ENCODE measurements at regions not wholly inside any gene's neighbourhood (a gene's known extent, or its start where the extent isn't known, plus 50 kb on each side); places are given as distances from the start of the nearest gene placed in this dataset.

DNA sequence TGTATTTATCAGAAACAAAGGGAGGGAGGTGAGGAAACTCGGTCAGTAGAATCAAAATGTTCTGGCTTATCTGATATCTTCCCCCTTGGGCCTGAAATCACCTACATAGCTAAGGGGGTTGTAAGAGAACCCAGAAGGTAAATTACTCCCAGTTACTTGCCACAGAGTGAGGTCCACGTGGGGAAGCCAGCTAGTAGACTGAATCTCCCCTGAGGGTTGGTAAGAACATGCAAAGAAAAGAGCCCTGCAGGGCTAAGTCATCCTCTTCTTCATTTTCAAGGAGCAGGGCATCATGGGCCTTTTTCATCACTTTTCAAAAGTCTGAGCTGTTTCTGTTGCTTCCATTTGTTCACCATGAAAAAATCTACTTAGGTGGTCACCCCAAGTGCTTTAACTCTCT, 115.4 kb downstream of the QRSL1 start:
- TF ChIP-seq, protein P1, sequence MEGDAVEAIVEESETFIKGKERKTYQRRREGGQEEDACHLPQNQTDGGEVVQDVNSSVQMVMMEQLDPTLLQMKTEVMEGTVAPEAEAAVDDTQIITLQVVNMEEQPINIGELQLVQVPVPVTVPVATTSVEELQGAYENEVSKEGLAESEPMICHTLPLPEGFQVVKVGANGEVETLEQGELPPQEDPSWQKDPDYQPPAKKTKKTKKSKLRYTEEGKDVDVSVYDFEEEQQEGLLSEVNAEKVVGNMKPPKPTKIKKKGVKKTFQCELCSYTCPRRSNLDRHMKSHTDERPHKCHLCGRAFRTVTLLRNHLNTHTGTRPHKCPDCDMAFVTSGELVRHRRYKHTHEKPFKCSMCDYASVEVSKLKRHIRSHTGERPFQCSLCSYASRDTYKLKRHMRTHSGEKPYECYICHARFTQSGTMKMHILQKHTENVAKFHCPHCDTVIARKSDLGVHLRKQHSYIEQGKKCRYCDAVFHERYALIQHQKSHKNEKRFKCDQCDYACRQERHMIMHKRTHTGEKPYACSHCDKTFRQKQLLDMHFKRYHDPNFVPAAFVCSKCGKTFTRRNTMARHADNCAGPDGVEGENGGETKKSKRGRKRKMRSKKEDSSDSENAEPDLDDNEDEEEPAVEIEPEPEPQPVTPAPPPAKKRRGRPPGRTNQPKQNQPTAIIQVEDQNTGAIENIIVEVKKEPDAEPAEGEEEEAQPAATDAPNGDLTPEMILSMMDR (IDR thresholded peaks at IDR 0.05) = no peak

DNA sequence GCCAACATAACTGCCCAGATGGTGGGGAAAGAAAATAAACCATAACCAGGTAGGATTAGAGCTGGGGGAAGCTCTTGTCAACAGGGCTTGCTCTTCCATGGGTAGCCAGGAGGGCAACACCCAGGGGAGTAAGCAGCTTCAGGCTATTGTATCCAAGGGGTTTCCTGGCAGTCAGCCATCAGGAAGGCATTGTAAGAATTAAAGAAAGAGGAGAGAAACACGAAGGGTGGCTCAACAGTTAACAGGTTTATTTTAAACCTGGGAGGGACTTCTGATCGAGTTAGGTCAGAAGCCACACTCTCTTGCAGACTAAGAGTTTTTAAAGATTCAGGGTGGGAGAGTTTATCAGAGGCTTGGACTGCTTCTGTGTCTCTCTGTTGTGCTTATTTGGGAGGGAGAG, 114.2 kb downstream of the QRSL1 start:
- TF ChIP-seq, protein P1 (IDR thresholded peaks at IDR 0.05) = no peak

GRCh38 chr6:106740287-106740686, 110.9 kb downstream of the QRSL1 start:
- TF ChIP-seq, protein P1 (IDR thresholded peaks at IDR 0.05) = no peak

GRCh38 chr6:106739387-106739786, 110.0 kb downstream of the QRSL1 start:
- TF ChIP-seq, protein P1 (IDR thresholded peaks at IDR 0.05) = no peak

DNA sequence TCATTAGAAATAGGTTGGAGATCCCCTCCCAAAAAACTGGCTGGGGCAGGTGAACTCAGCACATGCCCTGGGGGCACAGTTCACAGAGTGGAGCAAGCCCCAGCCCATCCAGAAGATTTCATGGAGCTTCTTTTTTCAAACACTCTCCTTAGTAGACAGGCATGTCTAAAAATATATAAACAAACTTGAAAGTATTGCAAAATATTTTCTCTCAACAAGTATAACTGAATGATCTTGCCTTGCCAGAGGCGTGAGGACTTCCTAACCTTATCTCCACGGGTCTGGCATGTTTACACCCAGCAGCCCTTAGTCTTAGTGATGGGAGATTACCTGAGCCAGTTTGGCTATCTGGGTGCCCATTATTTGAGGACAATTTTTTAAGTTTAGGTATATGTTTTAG, 107.1 kb downstream of the QRSL1 start:
- TF ChIP-seq, protein P1 (IDR thresholded peaks at IDR 0.05) = no peak

- TF ChIP-seq, protein P1 (IDR thresholded peaks at IDR 0.05) = no peak
Observed at GRCh38 chr6:106735828-106736227, 106.5 kb downstream of the QRSL1 start.

GRCh38 chr6:106735136-106735633, 105.8 kb downstream of the QRSL1 start:
- TF ChIP-seq, protein P1 (IDR thresholded peaks at IDR 0.05) = no peak

- TF ChIP-seq, protein P1 (IDR thresholded peaks at IDR 0.05) = no peak
Observed at GRCh38 chr6:106733386-106733785, 104.0 kb downstream of the QRSL1 start.

Measured in LNCAP (cell line).